Stimulated activated CD4-positive, alpha-beta T cell treated with anti-CD3 and anti-CD28 coated beads, Interleukin-4, amount 100 ng/mL, for 4 hours (primary cell): ENCODE measurements at regions not wholly inside any gene's neighbourhood (a gene's known extent, or its start where the extent isn't known, plus 50 kb on each side); places are given as distances from the start of the nearest gene placed in this dataset.

ENCODE experiments used
- DNase-seq, 2 experiments: peaks; one replicate each; pipeline ENCODE4 v3.0.0-alpha.2; 2020

- no peak for DNase-seq
These were observed 194.4 kb upstream of the RNF32 start for GRCh38 chr7:156445997-156446761.

- DNase-seq: no peak
These were observed 198.1 kb upstream of the RNF32 start for GRCh38 chr7:156442516-156442915.

GRCh38 chr7:156440456-156440855 is 200.1 kb upstream of the RNF32 start:
- no peak for DNase-seq

GRCh38 chr7:156438011-156438410 is 202.6 kb upstream of the RNF32 start:
- no peak for DNase-seq

- DNase-seq: no peak
These were observed 203.5 kb upstream of the RNF32 start for GRCh38 chr7:156437021-156437614.

GRCh38 chr7:156435486-156436231 is 204.9 kb upstream of the RNF32 start:
- DNase-seq: no peak

- DNase-seq: no peak
These were observed 205.9 kb upstream of the RNF32 start for GRCh38 chr7:156434706-156435105.

GRCh38 chr7:156432018-156432417 is 208.6 kb upstream of the RNF32 start:
- no peak for DNase-seq

GRCh38 chr7:156430109-156430508 is 210.5 kb upstream of the RNF32 start:
- no peak for DNase-seq

- DNase-seq: no peak
These were observed 211.1 kb upstream of the RNF32 start for GRCh38 chr7:156429514-156429913.

- no peak for DNase-seq
These were observed 216.7 kb upstream of the RNF32 start for GRCh38 chr7:156423876-156424275.

- no peak for DNase-seq
These were observed 220.1 kb upstream of the RNF32 start for GRCh38 chr7:156420496-156420895.

GRCh38 chr7:156419782-156420181 is 220.8 kb upstream of the RNF32 start:
- no peak for DNase-seq

GRCh38 chr7:156402255-156402654 is 238.3 kb upstream of the RNF32 start:
- no peak for DNase-seq

GRCh38 chr7:156401617-156402016 is 239.0 kb upstream of the RNF32 start:
- DNase-seq: no peak

GRCh38 chr7:156400046-156400445 is 240.5 kb upstream of the RNF32 start:
- DNase-seq: no peak

- no peak for DNase-seq
These were observed 243.3 kb upstream of the RNF32 start for GRCh38 chr7:156397249-156397648.

GRCh38 chr7:156389116-156389692 is 251.4 kb upstream of the RNF32 start:
- DNase-seq: no peak

GRCh38 chr7:156386097-156386496 is 254.5 kb upstream of the RNF32 start:
- no peak for DNase-seq

GRCh38 chr7:156384706-156385105 is 255.9 kb upstream of the RNF32 start:
- DNase-seq: no peak

GRCh38 chr7:156383526-156383925 is 257.0 kb upstream of the RNF32 start:
- no peak for DNase-seq

GRCh38 chr7:156380261-156380660 is 260.3 kb upstream of the RNF32 start:
- DNase-seq: no peak

- DNase-seq: no peak
These were observed 261.1 kb upstream of the RNF32 start for GRCh38 chr7:156379324-156380070.
